Activated T-cell treated with anti-CD3 and anti-CD28 coated beads, Interleukin-2, amount 50 U/mL, for 48 hours (primary cell): ENCODE measurements at regions not wholly inside any gene's neighbourhood (a gene's known extent, or its start where the extent isn't known, plus 50 kb on each side); places are given as distances from the start of the nearest gene placed in this dataset.

Experiments used
- DNase-seq, 2 experiments: peaks; one replicate each; pipeline ENCODE4 v3.0.0-alpha.2; 2020

GRCh38 chr13:105817498-105817897, 718.0 kb downstream of the EFNB2 start:
- no peak for DNase-seq

DNA sequence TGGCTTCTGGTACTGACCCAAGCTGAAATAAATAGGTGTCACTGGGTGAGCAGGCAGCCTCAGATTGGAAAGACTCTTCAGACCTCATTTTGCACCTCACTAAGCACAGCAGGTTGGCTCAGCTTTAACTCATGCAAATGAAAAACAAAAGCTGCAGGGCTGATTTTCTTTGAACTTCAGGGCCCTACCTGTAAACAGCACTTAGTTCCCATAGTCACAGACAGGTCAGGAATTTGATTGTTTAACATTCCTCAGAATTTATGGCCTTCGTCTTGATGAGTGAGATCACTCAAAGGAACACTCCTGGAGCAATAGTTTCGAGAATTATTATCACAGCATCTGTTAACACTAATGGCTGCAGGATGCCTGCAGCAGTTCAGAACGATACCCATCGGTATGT, 718.5 kb downstream of the EFNB2 start:
- DNase-seq, result no peak

GRCh38 chr13:105814902-105815250, 720.6 kb downstream of the EFNB2 start:
- no peak for DNase-seq

- DNase-seq, result no peak
Observed at GRCh38 chr13:105814219-105814901, 721.1 kb downstream of the EFNB2 start.

- no peak for DNase-seq
Observed at GRCh38 chr13:105806628-105806920, 728.9 kb downstream of the EFNB2 start.

- no peak for DNase-seq
Observed at GRCh38 chr13:105805892-105806627, 729.4 kb downstream of the EFNB2 start.

DNA sequence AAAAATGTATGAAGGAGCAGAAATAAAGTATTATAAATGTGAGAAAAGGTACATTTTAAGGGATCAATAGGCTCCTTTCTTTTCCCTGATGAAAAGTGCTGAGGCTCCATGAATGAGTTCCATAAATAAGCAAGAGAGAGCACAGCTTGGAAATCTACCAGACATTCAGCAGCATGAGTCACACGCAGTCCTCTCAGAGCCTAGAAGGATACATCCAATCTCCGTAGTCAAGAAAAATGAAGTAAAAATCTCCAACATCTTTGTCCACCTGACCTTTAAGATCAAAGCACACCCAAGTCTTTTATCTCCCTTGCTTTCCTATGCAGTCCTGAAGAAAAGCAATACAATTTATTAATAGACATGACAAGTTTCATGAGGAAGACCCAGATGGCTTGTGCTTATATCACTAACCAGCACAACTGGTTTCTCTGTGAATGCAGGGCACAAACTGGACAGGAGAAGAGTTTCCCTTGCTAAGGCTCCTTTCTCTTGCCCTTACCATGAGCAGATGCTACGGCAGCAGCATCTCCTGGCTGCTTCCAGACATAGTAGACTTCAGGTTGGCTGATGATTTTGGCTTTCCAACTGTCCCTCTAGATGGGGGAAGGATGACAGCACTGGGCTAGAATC, 730.8 kb downstream of the EFNB2 start:
- no peak for DNase-seq

DNA sequence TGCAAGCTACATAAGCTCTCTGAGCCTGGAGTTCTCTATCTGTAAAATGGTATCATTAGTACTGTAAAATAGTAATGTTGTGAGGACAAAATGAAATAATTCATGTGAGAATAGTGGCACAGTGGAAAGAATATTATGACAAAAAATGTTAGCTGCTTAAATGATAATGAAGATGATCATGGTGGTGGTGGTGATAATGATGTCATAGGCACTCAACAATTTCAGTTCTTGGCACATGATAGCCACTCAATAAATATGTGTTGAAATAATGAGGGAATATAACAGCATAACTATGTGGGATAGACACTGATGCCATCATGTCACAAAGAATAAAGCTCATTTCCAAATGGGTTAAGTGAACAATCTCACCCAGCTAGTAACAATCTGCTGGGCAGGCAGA, 736.3 kb downstream of the EFNB2 start:
- no peak for DNase-seq

- no peak for DNase-seq
Observed at GRCh38 chr13:105798541-105798940, 736.9 kb downstream of the EFNB2 start.

DNA sequence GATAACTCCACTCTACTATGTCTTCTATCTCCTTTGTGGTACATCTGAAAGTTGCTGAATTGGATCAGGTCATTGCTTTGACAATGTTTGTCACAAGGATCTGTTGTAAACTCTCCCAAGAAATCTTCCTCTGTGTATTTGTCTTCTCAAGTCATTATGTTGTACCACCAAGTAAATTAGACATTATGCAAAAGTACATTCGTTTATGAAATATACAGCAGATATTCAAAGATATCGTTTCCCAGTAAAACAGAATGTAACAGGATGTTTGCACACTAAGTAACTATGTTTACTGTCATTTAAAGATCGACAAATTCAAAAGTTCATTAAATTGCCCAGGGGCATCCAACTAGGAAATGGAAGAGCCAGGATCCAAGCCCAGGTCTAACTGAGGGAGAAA, 739.4 kb downstream of the EFNB2 start:
- DNase-seq, result no peak

DNA sequence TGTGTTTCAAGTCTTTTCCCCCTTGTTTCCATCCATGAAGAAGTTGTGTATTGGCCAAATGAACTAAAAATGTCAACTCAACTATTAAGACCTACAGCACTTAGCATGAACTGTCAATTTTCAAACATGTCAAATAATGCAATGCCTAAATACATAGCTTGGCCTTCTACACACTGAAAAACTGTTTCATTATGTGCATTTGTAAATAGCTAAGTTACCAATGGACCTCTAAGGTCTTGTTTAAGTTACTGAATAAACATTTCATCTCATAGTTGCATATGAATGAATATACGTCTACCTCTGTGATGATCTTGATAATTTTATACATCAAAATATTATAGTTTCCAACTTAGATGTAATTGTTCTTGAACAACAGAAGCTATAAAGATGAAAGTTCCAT, 744.5 kb downstream of the EFNB2 start:
- DNase-seq, result no peak

DNA sequence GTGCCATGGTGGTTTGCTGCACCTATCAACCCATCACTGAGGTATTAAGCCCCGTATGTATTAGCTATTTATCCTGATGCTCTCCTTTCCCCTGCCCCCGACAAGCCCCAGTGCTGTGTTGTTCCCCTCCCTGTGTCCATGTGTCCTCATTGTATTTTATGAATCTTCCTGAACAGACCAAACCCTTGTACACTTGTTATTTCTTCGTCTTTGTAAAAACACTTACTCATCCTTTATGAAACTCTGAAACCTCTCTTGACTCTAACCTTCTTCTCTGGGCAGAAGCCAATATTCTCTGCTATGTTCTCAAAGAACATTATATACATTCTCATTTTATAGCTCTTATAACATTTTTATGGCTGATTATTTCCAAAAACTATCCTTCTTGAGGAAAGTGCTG, 746.9 kb downstream of the EFNB2 start:
- no peak for DNase-seq

DNA sequence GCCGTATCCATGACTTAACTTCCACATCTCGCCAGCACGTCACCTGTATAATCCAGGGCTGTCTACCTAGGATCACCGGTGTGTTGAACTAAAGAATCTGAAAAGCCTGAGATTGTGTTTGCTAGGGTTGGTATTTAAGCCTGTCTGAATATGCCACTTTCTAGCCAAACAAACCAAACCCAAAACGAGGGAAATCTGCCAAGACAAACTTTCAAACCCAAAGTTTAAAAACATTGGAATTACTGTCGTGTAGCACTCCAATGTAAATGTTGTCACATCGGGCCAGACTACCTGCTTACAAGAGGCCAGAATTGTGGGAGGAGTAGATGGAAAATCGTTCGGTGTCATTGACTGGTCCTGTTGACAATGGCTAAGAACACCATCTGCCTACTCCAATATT, 747.8 kb downstream of the EFNB2 start:
- no peak for DNase-seq

- no peak for DNase-seq
Observed at GRCh38 chr13:105785436-105785835, 750.0 kb downstream of the EFNB2 start.

- no peak for DNase-seq
Observed at GRCh38 chr13:105783261-105783660, 752.2 kb downstream of the EFNB2 start.

DNA sequence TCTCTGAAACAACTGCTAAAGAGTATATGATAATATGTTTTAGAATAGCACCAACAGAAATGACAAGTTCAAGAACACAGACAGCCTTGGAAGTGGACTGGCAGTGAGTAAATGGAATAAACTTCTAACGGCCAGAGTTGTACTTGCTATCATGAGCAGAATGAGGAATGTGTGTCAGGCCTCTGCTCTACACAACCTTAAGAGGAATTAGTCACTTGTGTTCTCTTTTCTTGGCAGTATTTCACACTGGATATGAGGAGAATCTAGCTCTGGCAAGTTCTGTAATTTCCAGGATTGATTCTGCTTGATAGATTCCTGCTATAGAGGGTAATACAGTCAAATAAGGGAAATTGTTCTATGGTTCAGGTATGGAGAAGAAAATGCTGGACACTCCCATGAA, 757.3 kb downstream of the EFNB2 start:
- no peak for DNase-seq

GRCh38 chr13:105774739-105775460, 760.6 kb downstream of the EFNB2 start:
- DNase-seq, result no peak

- peak in 1 of 2 experiments; percentile 15 for DNase-seq
Observed at GRCh38 chr13:105773863-105774538, 761.5 kb downstream of the EFNB2 start.

DNA sequence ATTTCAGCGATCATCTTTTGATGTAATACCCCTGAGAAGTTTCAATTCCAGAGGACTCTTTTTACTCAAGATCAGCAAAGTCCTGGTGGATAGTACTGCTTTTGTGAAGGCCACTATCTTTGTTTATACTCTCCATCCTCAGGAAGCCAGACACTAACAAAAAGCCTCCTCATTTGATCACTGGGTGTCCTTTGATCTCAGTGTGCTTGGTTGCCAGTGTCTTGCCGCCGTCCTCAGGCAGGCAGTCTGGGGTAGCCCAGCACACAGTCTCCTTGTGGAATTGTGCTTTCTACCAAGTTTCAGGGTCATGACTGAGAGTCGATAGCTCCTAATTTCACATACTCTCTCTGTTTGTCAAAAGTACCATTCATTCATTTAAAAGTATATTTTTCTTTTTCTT, 762.2 kb downstream of the EFNB2 start:
- DNase-seq, result no peak

DNA sequence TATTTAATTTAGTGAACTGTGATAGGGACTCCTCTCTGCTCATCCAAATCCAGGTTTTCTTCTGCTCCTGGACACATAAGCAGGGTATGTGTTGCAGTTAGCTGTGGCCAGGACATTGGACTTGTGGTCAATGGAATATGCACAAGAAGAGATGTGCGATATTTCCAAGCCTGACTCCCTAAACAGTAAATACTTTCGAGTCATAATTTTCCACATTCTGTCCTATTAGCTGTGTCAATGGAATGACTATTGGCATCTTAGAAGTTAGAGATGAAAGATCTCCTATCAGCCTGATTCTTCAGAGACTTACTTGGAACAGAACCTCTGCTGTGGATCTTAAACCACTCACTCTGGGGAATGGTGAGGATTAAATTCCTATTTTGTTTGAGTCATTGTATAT, 771.0 kb downstream of the EFNB2 start:
- DNase-seq, result no peak

DNA sequence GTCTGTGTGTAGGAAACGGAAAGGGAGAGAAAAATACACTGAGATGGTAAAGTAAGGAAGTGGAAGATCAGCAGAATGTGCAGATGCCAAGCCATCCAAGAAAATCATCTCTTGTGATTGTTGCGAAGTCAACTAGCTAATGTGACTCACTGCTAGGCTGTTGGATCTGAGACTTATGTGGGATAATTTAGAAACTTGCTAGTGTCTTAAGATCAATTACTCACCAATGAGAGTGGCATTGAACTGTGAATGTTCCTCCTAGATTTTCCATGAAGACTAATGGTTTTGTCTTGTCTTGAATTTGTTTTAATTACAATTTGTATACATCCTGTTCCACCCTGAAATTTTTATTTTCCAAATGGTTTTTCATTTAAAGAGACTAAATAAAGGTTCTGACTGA, 771.6 kb downstream of the EFNB2 start:
- no peak for DNase-seq

- DNase-seq, result no peak
Observed at GRCh38 chr13:105762096-105762495, 773.4 kb downstream of the EFNB2 start.
